Cerebellar cortex (tissue), 1 donor: ENCODE measurements at regions not wholly inside any gene's neighbourhood (a gene's known extent, or its start where the extent isn't known, plus 50 kb on each side); places are given as distances from the start of the nearest gene placed in this dataset.

Experiments used
- DNase-seq: peaks from one replicate; pipeline ENCODE4 v3.0.0-alpha.2; 2015; ENCODE audit warnings: low spot score

DNA sequence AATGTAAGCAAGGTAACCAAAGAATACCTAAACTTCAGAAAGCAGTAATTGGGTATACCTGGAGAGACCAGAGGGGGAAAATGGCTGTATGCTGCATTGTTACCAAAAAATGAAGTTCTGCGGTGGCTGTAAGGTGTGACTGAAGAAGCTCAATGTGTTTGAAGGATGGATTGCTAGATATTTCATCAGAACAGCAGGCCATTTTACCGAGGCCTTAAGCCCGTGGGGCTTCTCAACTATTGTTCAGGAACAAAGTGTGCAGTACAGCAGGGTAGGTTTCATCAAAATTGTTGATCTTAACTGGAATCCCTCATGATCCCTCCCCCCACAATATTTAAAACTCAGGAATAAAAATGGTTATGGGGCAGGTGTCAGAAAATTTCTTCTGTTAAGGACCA, 204.0 kb upstream of the GHITM start:
- no peak for DNase-seq

DNA sequence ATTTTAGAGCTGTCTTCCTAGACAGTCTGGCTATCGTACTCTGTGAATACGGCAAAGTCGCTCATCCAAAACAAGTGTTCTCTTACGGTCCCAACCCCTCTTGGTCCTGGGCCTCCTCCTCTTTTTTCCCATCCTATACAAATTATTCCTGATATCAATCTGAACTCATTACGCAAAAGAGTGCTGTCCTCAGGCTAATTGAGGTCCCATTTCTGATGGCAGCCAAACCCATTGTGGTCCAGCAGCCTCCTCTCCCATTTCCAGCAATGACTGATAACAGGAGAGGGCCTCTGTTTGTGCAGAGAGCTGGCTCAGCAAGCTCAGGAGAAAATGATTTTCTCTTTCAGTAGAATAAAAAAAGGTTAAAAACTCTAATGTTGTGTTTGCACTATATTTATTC, 203.4 kb upstream of the GHITM start:
- no peak for DNase-seq

GRCh38 chr10:83937161-83937560, 202.1 kb upstream of the GHITM start:
- DNase-seq, result no peak

- DNase-seq, result no peak
Measured at GRCh38 chr10:83937826-83938225, 201.5 kb upstream of the GHITM start.

DNA sequence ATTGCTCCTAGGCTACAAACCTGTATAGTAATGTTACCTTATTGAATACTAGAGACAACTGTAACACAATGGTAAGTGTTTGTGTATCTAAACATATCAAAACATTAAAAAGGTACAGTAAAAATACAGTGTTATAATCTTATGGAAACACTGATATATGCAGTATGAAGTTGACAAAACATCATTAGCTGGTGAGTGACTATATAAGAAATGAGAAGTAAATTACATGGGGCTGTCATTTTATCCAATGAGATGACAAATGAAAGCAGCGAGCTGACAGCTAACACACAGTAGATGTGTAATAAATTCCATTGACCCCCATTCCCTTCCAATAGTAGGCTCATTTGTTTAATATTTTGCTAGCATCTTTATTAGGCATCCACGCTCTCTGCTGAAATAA, 198.1 kb upstream of the GHITM start:
- no peak for DNase-seq

DNA sequence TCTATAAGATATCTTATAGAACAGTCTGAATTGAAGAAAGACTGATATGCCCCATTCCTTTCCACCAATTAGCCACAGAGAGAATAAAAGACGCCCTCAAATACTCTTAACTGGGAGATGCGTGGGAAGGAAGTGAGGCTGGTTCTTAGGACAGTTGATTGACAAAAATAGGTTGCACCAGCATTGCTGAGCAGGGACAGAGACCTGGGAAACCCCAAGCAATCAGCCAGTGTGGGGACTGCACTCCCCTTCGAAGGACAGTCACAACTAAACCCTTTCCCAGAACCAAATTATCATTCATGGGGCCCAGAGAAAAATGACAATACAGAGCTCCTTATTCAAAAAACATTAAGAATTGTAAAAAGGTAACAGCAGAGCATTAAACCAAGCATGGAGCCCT, 196.9 kb upstream of the GHITM start:
- DNase-seq, result no peak

DNA sequence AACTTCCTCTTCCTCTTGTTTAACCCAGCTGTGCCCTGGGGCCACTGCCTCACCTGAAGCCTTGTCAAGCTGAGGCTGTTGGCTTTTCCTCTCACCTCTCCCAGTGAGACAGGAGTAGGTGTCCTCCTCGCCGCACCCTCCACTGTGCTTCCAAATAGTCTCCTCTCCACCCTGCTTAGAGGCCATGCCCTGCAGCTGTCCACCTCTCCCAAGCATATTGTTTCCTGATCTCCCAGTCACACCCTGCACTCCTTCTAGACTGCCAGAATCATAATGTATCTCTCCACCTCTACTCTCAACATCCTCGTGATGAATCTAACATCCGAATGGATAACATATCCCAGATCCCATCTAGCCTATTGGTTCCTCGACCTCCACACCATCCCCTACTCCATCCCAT, 196.3 kb upstream of the GHITM start:
- DNase-seq, result no peak

- no peak for DNase-seq
Measured at GRCh38 chr10:83943920-83944319, 195.4 kb upstream of the GHITM start.

GRCh38 chr10:83945982-83946718, 193.2 kb upstream of the GHITM start:
- DNase-seq, result no peak

DNA sequence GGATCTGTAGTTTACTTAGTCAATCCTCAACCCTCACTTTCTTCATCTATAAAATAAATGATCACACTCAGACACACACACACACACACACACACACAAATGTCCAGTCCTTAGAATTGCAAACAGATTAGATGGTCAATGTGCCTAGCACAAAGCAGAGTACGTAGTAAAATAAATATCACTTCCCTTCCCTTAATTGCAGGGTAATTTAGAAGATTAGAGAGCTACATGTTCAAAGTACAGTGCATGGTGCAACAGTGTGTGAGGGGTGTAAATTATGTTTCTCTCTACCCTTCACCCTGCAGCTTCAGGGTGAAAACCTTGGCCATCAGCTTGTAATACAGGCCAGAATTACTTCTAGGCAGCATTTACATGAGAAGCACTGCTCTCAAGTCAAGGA, 187.0 kb upstream of the GHITM start:
- no peak for DNase-seq

DNA sequence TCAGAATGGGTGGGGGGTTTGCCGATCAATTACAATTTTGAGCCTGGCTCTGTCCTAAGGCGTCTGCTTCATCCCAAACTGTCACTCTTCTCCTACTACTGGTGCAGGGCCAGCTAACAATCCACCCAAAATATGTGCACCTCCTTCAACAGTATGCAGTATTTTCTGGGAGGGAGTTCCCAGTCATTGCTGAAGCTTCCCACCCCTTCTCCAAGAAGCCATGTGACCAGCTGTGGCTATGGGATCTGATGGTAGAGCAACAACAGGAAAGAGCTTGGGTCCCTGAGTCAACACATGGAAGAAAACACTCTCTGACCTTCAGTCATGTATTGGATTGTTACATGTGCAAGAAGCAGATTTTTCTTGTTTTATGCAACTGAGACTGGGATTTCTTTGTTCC, 185.7 kb upstream of the GHITM start:
- no peak for DNase-seq

- no peak for DNase-seq
Measured at GRCh38 chr10:83954193-83954799, 185.0 kb upstream of the GHITM start.

DNA sequence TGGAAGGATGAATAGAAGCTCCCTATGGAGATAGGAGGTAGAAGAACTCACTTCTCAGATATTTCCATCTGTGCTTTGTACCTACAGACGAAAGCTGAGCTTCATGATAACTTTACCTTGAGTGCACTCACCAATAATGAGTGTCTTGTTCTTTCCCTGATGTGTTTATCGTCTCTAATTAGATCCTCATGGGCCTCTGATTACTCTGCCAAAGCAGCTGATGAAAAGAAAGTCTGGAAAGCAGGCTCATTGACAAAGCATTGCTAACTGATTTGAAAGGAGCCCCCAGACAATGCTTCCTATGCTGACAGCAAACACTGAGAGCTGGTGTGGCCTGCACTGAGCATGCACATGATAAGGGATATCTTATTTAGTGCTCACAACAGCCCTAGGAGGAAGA, 183.9 kb upstream of the GHITM start:
- DNase-seq, result no peak

GRCh38 chr10:83957168-83957947, 182.0 kb upstream of the GHITM start:
- no peak for DNase-seq

DNA sequence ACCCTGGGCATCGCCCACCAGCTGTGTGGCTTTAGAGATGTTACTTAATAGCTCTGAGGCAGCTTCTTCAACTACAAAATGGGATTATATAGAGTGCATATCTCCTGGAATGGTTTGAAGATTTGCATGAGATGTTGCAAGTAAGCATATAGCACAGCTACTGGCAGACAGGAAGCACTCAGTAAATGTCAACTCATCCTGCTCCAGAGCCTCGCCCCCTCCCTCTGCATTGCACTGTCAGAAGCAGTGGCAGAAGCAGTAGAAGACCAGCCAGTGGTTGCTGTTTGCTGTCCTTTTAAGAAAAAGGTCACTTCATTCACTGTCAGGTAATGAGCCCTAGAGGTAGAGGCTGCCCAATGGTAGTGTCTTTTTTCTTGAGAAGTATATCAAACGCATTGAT, 180.0 kb upstream of the GHITM start:
- no peak for DNase-seq

DNA sequence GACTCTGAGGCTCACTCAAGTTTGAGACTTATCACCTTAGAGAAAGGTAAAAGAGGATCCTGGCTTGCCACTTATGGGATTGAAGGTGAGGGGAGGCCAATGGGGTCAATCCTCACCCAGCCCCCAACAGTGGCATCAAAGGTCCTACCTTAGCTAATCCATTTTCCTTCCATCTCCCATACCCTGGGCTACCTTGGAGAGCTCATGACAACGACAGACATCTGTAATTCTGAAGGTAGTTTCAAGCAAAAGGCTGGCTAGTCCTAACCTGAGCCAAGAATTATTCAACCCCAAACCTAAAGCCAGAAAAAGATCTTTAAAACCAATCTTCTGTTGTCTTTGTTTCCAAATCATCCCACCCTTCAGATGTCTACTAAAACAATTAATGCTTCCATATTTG, 179.2 kb upstream of the GHITM start:
- DNase-seq, result no peak

DNA sequence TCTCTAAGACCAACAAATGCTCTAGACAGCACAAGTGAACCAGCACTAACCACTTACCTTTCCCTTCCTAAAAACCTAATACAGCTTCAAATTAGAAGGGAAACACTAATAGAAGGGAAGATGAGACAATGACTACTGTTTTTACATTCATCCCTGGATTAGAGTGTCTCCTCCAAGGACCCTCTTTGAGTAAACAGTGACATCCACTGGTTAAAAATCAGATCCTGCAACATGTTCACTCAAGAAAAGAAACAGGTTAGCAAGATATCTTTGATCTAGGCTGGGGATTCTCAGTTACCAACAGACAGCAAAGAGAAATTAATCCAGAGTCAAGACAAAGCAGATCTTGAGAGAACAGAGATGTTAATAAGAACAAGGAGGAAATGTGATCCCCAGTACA, 177.7 kb upstream of the GHITM start:
- DNase-seq, result no peak

- DNase-seq, result no peak
Measured at GRCh38 chr10:83963446-83963845, 175.9 kb upstream of the GHITM start.

DNA sequence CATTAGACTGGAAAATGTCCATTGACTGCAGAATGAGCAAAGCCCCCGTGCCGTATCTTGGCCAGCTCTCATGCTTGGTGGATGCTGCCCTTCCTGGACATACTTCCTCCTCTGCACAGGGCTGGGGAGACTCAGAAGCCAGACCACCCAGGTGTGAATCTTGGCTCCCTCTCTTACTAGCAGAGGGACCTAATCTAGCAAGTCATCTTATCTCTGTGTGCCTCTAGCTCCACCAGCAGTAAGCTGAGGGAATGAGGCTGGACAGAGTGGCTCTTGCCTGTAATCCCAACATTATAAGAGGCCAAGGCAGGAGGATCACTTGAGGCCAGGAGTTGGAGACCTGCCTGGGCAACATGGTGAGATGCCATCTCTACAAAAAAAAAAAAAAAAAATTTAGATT, 173.8 kb upstream of the GHITM start:
- no peak for DNase-seq

GRCh38 chr10:83968052-83968451, 171.3 kb upstream of the GHITM start:
- DNase-seq, result no peak

DNA sequence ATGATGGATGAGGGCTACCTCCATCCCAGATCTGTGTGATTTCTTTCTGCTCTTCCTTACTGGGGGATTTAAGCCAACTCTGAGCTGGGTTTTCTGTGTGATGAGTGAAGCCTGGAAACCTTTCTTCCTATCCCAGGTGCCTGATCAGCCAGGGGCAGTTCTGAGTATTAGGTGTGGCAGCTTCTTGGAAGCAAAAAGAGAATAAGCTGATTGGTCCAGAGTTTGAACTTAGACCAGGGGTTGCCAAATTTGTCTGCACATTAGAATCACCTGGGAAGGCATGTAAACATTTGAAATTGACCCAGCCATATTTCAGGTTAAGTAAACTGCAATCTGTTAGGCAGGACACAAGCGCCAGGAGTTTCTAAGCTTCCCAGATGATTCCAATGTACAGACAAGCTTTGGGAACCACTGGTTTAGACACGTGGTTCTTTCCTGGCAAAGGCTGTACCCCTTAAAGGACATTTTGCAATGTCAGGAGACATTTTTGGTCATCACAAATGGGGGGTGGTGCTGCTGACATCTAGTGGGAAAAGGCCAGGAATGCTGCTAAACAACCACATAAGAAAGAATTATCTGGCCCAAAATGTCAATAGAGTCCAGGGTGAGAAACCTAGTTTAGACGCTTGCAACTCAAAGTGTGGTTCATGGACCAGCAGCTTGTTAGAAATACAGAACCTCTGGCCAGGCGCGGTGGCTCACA, 160.5 kb upstream of the GHITM start:
- DNase-seq, result no peak

DNA sequence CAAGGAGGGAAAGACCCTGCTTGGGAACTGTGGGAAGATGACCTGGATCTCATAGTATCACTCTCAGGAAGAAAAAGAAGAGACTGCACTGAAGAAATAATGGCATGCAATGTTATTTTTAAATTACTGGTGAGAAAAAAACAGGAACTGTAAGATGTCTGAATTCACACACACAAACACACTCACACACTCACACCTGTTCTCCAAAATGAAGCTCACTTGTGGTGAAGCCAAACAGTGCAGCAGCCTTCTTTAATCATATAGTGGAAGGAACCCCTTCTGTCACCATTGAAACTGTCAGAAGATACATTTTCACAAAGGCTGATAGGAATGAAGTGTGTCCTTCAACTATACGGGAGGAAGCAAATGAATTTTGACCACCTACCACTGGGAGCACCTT, 156.5 kb upstream of the GHITM start:
- no peak for DNase-seq
